ENCODE measurements at regions not wholly inside any gene's neighbourhood (a gene's known extent, or its start where the extent isn't known, plus 50 kb on each side); places are given as distances from the start of the nearest gene placed in this dataset.

- TF ChIP-seq, protein P1, sequence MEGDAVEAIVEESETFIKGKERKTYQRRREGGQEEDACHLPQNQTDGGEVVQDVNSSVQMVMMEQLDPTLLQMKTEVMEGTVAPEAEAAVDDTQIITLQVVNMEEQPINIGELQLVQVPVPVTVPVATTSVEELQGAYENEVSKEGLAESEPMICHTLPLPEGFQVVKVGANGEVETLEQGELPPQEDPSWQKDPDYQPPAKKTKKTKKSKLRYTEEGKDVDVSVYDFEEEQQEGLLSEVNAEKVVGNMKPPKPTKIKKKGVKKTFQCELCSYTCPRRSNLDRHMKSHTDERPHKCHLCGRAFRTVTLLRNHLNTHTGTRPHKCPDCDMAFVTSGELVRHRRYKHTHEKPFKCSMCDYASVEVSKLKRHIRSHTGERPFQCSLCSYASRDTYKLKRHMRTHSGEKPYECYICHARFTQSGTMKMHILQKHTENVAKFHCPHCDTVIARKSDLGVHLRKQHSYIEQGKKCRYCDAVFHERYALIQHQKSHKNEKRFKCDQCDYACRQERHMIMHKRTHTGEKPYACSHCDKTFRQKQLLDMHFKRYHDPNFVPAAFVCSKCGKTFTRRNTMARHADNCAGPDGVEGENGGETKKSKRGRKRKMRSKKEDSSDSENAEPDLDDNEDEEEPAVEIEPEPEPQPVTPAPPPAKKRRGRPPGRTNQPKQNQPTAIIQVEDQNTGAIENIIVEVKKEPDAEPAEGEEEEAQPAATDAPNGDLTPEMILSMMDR (IDR thresholded peaks at IDR 0.05; ENCODE audit: low read depth, low read length, poor library complexity, severe bottlenecking), result no peak
- no peak for TF ChIP-seq EZH2phosphoT487 (IDR thresholded peaks at IDR 0.05; ENCODE audit: borderline replicate concordance, low read length)
These were observed 205.3 kb downstream of the CHRM2 start for GRCh38 chr7:137073571-137074325.

Data from DOHH2 (cell line).